Stomach (tissue), 4 donors: ENCODE measurements at regions not wholly inside any gene's neighbourhood (a gene's known extent, or its start where the extent isn't known, plus 50 kb on each side); places are given as distances from the start of the nearest gene placed in this dataset.

Experiments
- EP300 ChIP-seq: sonication (generic); formaldehyde crosslinking; IDR thresholded peaks from one replicate; pipeline ENCODE4 v1.6.1; 2017; ENCODE audit warnings: antibody characterized with exemption
- TF ChIP-seq, protein P1 (sequence below), 7 experiments: fragments of 450-650 bp in 4 of 7; fragments of 200-600 bp in 3 of 7; sonication (generic) in 3 of 7; IDR thresholded peaks; one replicate each; pipeline ENCODE4 v1.5.1; 2016 to 2019; ENCODE audit warnings: antibody characterized with exemption in 7 of 7, control low read depth in 2 of 7, mild to moderate bottlenecking in 1 of 7

GRCh38 chr3:157840564-157840963 lies 265.7 kb downstream of the SHOX2 start:
- TF ChIP-seq, protein P1, sequence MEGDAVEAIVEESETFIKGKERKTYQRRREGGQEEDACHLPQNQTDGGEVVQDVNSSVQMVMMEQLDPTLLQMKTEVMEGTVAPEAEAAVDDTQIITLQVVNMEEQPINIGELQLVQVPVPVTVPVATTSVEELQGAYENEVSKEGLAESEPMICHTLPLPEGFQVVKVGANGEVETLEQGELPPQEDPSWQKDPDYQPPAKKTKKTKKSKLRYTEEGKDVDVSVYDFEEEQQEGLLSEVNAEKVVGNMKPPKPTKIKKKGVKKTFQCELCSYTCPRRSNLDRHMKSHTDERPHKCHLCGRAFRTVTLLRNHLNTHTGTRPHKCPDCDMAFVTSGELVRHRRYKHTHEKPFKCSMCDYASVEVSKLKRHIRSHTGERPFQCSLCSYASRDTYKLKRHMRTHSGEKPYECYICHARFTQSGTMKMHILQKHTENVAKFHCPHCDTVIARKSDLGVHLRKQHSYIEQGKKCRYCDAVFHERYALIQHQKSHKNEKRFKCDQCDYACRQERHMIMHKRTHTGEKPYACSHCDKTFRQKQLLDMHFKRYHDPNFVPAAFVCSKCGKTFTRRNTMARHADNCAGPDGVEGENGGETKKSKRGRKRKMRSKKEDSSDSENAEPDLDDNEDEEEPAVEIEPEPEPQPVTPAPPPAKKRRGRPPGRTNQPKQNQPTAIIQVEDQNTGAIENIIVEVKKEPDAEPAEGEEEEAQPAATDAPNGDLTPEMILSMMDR (IDR thresholded peaks at IDR 0.05), result no peak
- TF ChIP-seq EP300, result no peak
